Stimulated activated CD4-positive, alpha-beta T cell treated with anti-CD3 and anti-CD28 coated beads, Interleukin-1b, Interleukin-23, amount 100 ng/mL, for 1 hour (primary cell): ENCODE measurements at regions not wholly inside any gene's neighbourhood (a gene's known extent, or its start where the extent isn't known, plus 50 kb on each side); places are given as distances from the start of the nearest gene placed in this dataset.

Experiments used
- DNase-seq, 2 donors: peaks; one replicate each; pipeline ENCODE4 v3.0.0-alpha.2; 2020; ENCODE audit warnings: low read depth in 2 of 2

- no peak for DNase-seq
Measured at GRCh38 chr17:79398441-79398840, 212.4 kb downstream of the RBFOX3 start.

GRCh38 chr17:79396696-79397095 lies 214.2 kb downstream of the RBFOX3 start:
- no peak for DNase-seq

GRCh38 chr17:79395545-79395944 lies 215.3 kb downstream of the RBFOX3 start:
- DNase-seq: no peak

- no peak for DNase-seq
Measured at GRCh38 chr17:79395066-79395465, 215.8 kb downstream of the RBFOX3 start.

- DNase-seq: peak; percentile 22 to 57
Measured at GRCh38 chr17:79393358-79394052, 217.3 kb downstream of the RBFOX3 start.

- DNase-seq: no peak
Measured at GRCh38 chr17:79392598-79392997, 218.3 kb downstream of the RBFOX3 start.

GRCh38 chr17:79391376-79392233 lies 219.2 kb downstream of the RBFOX3 start:
- peak; percentile 27 to 54 for DNase-seq

- DNase-seq: no peak
Measured at GRCh38 chr17:79389896-79390295, 221.0 kb downstream of the RBFOX3 start.

GRCh38 chr17:79388556-79389295 lies 222.1 kb downstream of the RBFOX3 start:
- no peak for DNase-seq

GRCh38 chr17:79387783-79388182 lies 223.1 kb downstream of the RBFOX3 start:
- no peak for DNase-seq

GRCh38 chr17:79385962-79386563 lies 224.8 kb downstream of the RBFOX3 start:
- DNase-seq: no peak

- DNase-seq: no peak
Measured at GRCh38 chr17:79382313-79382712, 228.5 kb downstream of the RBFOX3 start.

- DNase-seq: no peak
Measured at GRCh38 chr17:79379700-79380445, 231.0 kb downstream of the RBFOX3 start.

- no peak for DNase-seq
Measured at GRCh38 chr17:79377230-79377786, 233.5 kb downstream of the RBFOX3 start.

GRCh38 chr17:79374807-79375206 lies 236.0 kb downstream of the RBFOX3 start:
- no peak for DNase-seq

- DNase-seq: no peak
Measured at GRCh38 chr17:79374087-79374689, 236.7 kb downstream of the RBFOX3 start.

GRCh38 chr17:79372470-79373238 lies 238.2 kb downstream of the RBFOX3 start:
- no peak for DNase-seq

GRCh38 chr17:79371984-79372383 lies 238.9 kb downstream of the RBFOX3 start:
- DNase-seq: no peak

GRCh38 chr17:79370594-79370993 lies 240.3 kb downstream of the RBFOX3 start:
- no peak for DNase-seq

GRCh38 chr17:79370126-79370525 lies 240.7 kb downstream of the RBFOX3 start:
- no peak for DNase-seq
